ENCODE measurements at regions not wholly inside any gene's neighbourhood (a gene's known extent, or its start where the extent isn't known, plus 50 kb on each side); places are given as distances from the start of the nearest gene placed in this dataset.
A peak's percentile ranks its signal among the peaks of the same experiment; 100 is the strongest.

GRCh38 chr4:67343199-67343598, 202.1 kb downstream of the CENPC start:
- Histone ChIP-seq H3K9me3 (ENCODE audit: low read depth) (no peaks in the 10 kb centered on the region), H3K9ac (no peak overlapping the region), H3K36me3 (ENCODE audit: low read depth) (no peaks in the 10 kb centered on the region), H3K4me2 (ENCODE audit: unreplicated experiment) (no peak overlapping the region), H3K9me2 (ENCODE audit: insufficient read depth) (no peaks in the 10 kb centered on the region), H3K27me3 (replicated peaks; ENCODE audit: insufficient read depth) (no peaks in the 10 kb centered on the region; the same call in 1 of the 2 replicates), H3K27ac (no peak overlapping the region), H3K4me1 (ENCODE audit: insufficient read depth) (no peaks in the 10 kb centered on the region), H4K20me1 (ENCODE audit: insufficient read depth) (no peaks in the 10 kb centered on the region), H3K79me2 (ENCODE audit: insufficient read depth) (no peaks in the 10 kb centered on the region), H3K4me3 (no peak overlapping the region), H3F3A (ENCODE audit: insufficient read depth) (no peaks in the 10 kb centered on the region), H2AFZ (no peak overlapping the region)
- TF ChIP-seq EZH2phosphoT487 (IDR thresholded peaks at IDR 0.05; ENCODE audit: insufficient read depth, low read depth) (no peak), EZH2 (IDR thresholded peaks at IDR 0.05; ENCODE audit: insufficient read depth, poor library complexity, severe bottlenecking) (no peak)
- DNase-seq, result no peak
- in situ Hi-C loops (cut with MboI), result no loop called here

GRCh38 chr4:67342291-67342690, 203.0 kb downstream of the CENPC start:
- in situ Hi-C loops (cut with MboI), result no loop called here
- no peak for TF ChIP-seq EZH2phosphoT487 (IDR thresholded peaks at IDR 0.05; ENCODE audit: insufficient read depth, low read depth)
- no peak for TF ChIP-seq EZH2 (IDR thresholded peaks at IDR 0.05; ENCODE audit: insufficient read depth, poor library complexity, severe bottlenecking)
- no peak overlapping the region for H3K27ac ChIP-seq
- H3F3A ChIP-seq (ENCODE audit: insufficient read depth), result no peaks in the 10 kb centered on the region
- no peaks in the 10 kb centered on the region for H3K9me3 ChIP-seq (ENCODE audit: low read depth)
- H3K4me2 ChIP-seq (ENCODE audit: unreplicated experiment), result no peak overlapping the region
- no peak overlapping the region for H3K4me3 ChIP-seq
- WGBS, 2 experiments (ENCODE audit: low coverage in 1 of 2, low lambda C conversion rate in 2 of 2, missing lambda C conversion rate in 2 of 2), result 15 to 22% methylated on average over 2 of the region's 2 CpGs
- no peaks in the 10 kb centered on the region for H3K4me1 ChIP-seq (ENCODE audit: insufficient read depth)
- no peaks in the 10 kb centered on the region; the same call in 1 of the 2 replicates for H3K27me3 ChIP-seq (replicated peaks; ENCODE audit: insufficient read depth)
- H3K79me2 ChIP-seq (ENCODE audit: insufficient read depth), result no peaks in the 10 kb centered on the region
- H3K9me2 ChIP-seq (ENCODE audit: insufficient read depth), result no peaks in the 10 kb centered on the region
- H3K36me3 ChIP-seq (ENCODE audit: low read depth), result no peaks in the 10 kb centered on the region
- no peak overlapping the region for H2AFZ ChIP-seq
- no peak for DNase-seq
- no peak overlapping the region for H3K9ac ChIP-seq
- no peaks in the 10 kb centered on the region for H4K20me1 ChIP-seq (ENCODE audit: insufficient read depth)

GRCh38 chr4:67333664-67334063, 211.6 kb downstream of the CENPC start:
- TF ChIP-seq EZH2phosphoT487 (IDR thresholded peaks at IDR 0.05; ENCODE audit: insufficient read depth, low read depth) (no peak), EZH2 (IDR thresholded peaks at IDR 0.05; ENCODE audit: insufficient read depth, poor library complexity, severe bottlenecking) (no peak)
- Histone ChIP-seq H3K27me3 (replicated peaks; ENCODE audit: insufficient read depth) (no peaks in the 10 kb centered on the region), H3K4me2 (ENCODE audit: unreplicated experiment) (no peak overlapping the region), H4K20me1 (ENCODE audit: insufficient read depth) (no peaks in the 10 kb centered on the region), H3F3A (ENCODE audit: insufficient read depth) (no peaks in the 10 kb centered on the region), H3K9me3 (ENCODE audit: low read depth) (no peaks in the 10 kb centered on the region), H3K79me2 (ENCODE audit: insufficient read depth) (no peaks in the 10 kb centered on the region), H3K36me3 (ENCODE audit: low read depth) (no peaks in the 10 kb centered on the region), H3K27ac (no peak overlapping the region), H2AFZ (no peak overlapping the region), H3K4me1 (ENCODE audit: insufficient read depth) (no peaks in the 10 kb centered on the region), H3K4me3 (no peak overlapping the region), H3K9ac (no peak overlapping the region), H3K9me2 (ENCODE audit: insufficient read depth) (no peaks in the 10 kb centered on the region)
- 2% methylated on average over 4 of the region's 4 CpGs for WGBS, 2 experiments (ENCODE audit: low coverage in 1 of 2, low lambda C conversion rate in 2 of 2, missing lambda C conversion rate in 2 of 2)
- in situ Hi-C loops (cut with MboI), result no loop called here
- no peak for DNase-seq

GRCh38 chr4:67332627-67333026, 212.7 kb downstream of the CENPC start:
- no peaks in the 10 kb centered on the region for H3F3A ChIP-seq (ENCODE audit: insufficient read depth)
- H4K20me1 ChIP-seq (ENCODE audit: insufficient read depth), result no peaks in the 10 kb centered on the region
- H3K4me2 ChIP-seq (ENCODE audit: unreplicated experiment), result no peak overlapping the region
- no peak overlapping the region for H3K9ac ChIP-seq
- H3K27me3 ChIP-seq (replicated peaks; ENCODE audit: insufficient read depth), result no peaks in the 10 kb centered on the region
- no peak overlapping the region for H3K4me3 ChIP-seq
- TF ChIP-seq EZH2 (IDR thresholded peaks at IDR 0.05; ENCODE audit: insufficient read depth, poor library complexity, severe bottlenecking), result no peak
- H3K79me2 ChIP-seq (ENCODE audit: insufficient read depth), result no peaks in the 10 kb centered on the region
- no peak overlapping the region for H3K27ac ChIP-seq
- in situ Hi-C loops (cut with MboI), result no loop called here
- H3K9me2 ChIP-seq (ENCODE audit: insufficient read depth), result no peaks in the 10 kb centered on the region
- peak; percentile 46 for DNase-seq
- no peaks in the 10 kb centered on the region for H3K36me3 ChIP-seq (ENCODE audit: low read depth)
- no peaks in the 10 kb centered on the region for H3K9me3 ChIP-seq (ENCODE audit: low read depth)
- WGBS, 2 experiments (ENCODE audit: low coverage in 1 of 2, low lambda C conversion rate in 2 of 2, missing lambda C conversion rate in 2 of 2), result 2 to 5% methylated on average over 4 of the region's 4 CpGs
- H3K4me1 ChIP-seq (ENCODE audit: insufficient read depth), result no peaks in the 10 kb centered on the region
- no peak overlapping the region for H2AFZ ChIP-seq

- Histone ChIP-seq H2AFZ (no peak overlapping the region), H3F3A (ENCODE audit: insufficient read depth) (no peaks in the 10 kb centered on the region)
- WGBS, 2 experiments (ENCODE audit: low coverage in 1 of 2, low lambda C conversion rate in 2 of 2, missing lambda C conversion rate in 2 of 2), result 0 to 3% methylated on average over 1 of the region's 1 CpG
Measured at GRCh38 chr4:67328393-67328792, 216.9 kb downstream of the CENPC start.

More at GRCh38 chr4:67328393-67328792, 216.9 kb downstream of the CENPC start:
- Histone ChIP-seq H4K20me1 (ENCODE audit: insufficient read depth) (no peaks in the 10 kb centered on the region), H3K9me2 (ENCODE audit: insufficient read depth) (no peaks in the 10 kb centered on the region), H3K79me2 (ENCODE audit: insufficient read depth) (no peaks in the 10 kb centered on the region), H3K27me3 (replicated peaks; ENCODE audit: insufficient read depth) (no peaks in the 10 kb centered on the region), H3K4me1 (ENCODE audit: insufficient read depth) (no peaks in the 10 kb centered on the region), H3K4me2 (ENCODE audit: unreplicated experiment) (no peak overlapping the region), H3K27ac (no peak overlapping the region), H3K9me3 (ENCODE audit: low read depth) (no peaks in the 10 kb centered on the region), H3K4me3 (no peak overlapping the region), H3K9ac (no peak overlapping the region), H3K36me3 (ENCODE audit: low read depth) (no peaks in the 10 kb centered on the region)
- DNase-seq, result no peak
- in situ Hi-C loops (cut with MboI), result no loop called here
- TF ChIP-seq EZH2phosphoT487 (IDR thresholded peaks at IDR 0.05; ENCODE audit: insufficient read depth, low read depth) (no peak), EZH2 (IDR thresholded peaks at IDR 0.05; ENCODE audit: insufficient read depth, poor library complexity, severe bottlenecking) (no peak)

Measured in GM23248 (cell line).